BLaER1 treated with 17β-estradiol and CSF1 and Interleukin-3, amounts not matched to agents 10 nM and 100 nM (cell line): ENCODE measurements at regions not wholly inside any gene's neighbourhood (a gene's known extent, or its start where the extent isn't known, plus 50 kb on each side); places are given as distances from the start of the nearest gene placed in this dataset.
A peak's percentile ranks its signal among the peaks of the same experiment; 100 is the strongest.

Experiments used
- H3K27ac ChIP-seq, 11 experiments: shearing (Covaris generic); formaldehyde crosslinking; 2 replicates each; pipeline ENCODE4 v1.8.1; 2022
- H3K27me3 ChIP-seq, 11 experiments: shearing (Covaris generic); formaldehyde crosslinking; 2 replicates each; pipeline ENCODE4 v1.8.1; 2022
- H3K36me3 ChIP-seq, 11 experiments: shearing (Covaris generic); formaldehyde crosslinking; 2 replicates each; pipeline ENCODE4 v1.8.1; 2022
- H3K4me1 ChIP-seq, 10 experiments: shearing (Covaris generic); formaldehyde crosslinking; 2 replicates each; pipeline ENCODE4 v1.8.1; 2022
- H3K4me2 ChIP-seq, 11 experiments: shearing (Covaris generic); formaldehyde crosslinking; 2 replicates each; pipeline ENCODE4 v1.8.1; 2022
- H3K4me3 ChIP-seq, 10 experiments: shearing (Covaris generic); formaldehyde crosslinking; 2 replicates each; pipeline ENCODE4 v1.8.1; 2022
- H3K9ac ChIP-seq, 11 experiments: shearing (Covaris generic); formaldehyde crosslinking; 2 replicates each; pipeline ENCODE4 v1.8.1; 2022
- H3K9me3 ChIP-seq, 11 experiments: shearing (Covaris generic); formaldehyde crosslinking; replicated peaks in 1 of 11; 2 replicates each; pipeline ENCODE4 v1.8.1; 2022
- H4K20me1 ChIP-seq, 11 experiments: shearing (Covaris generic); formaldehyde crosslinking; 2 replicates each; pipeline ENCODE4 v1.8.1; 2022
- Cebpa-rat ChIP-seq, 11 experiments: shearing (Covaris generic); IDR thresholded peaks; 2 replicates each; pipeline ENCODE4 v1.8.1; 2022

DNA sequence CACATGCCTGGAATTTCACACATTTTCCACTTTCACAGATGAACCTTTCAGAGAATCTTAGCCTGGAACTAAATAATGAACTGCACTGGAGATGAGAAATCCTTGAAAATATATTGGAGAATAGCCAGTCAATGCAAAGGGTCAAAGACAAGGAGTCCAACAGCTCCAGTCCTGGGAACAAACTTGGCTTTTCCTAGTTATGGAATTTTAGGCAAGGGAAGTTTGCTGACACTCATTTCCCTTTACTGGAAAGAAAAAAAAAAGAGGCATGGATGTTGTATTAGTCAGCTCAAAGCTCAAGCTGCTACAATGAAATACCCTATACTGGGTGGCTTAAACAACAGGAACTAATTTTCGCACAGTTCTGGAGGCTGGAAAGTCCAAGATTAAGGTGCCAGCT, 690.8 kb upstream of the ARPP21 start:
- H3K27me3 ChIP-seq, result no peaks in the 10 kb centered on the region
- H4K20me1 ChIP-seq, result no peaks in the 10 kb centered on the region
- H3K4me1 ChIP-seq, result no peaks in the 10 kb centered on the region
- no peak overlapping the region for H3K4me3 ChIP-seq
- TF ChIP-seq Cebpa-rat (IDR thresholded peaks at IDR 0.05), result no peak
- H3K27ac ChIP-seq, result no peak overlapping the region
- H3K4me2 ChIP-seq, result no peak overlapping the region
- no peak overlapping the region for H3K9ac ChIP-seq
- no peaks in the 10 kb centered on the region for H3K36me3 ChIP-seq
- H3K9me3 ChIP-seq, result no peaks in the 10 kb centered on the region

- no peak overlapping the region for H3K27ac ChIP-seq
- H3K4me2 ChIP-seq, result no peak overlapping the region
- no peak for TF ChIP-seq Cebpa-rat (IDR thresholded peaks at IDR 0.05)
- no peaks in the 10 kb centered on the region for H3K27me3 ChIP-seq
- no peaks in the 10 kb centered on the region for H3K36me3 ChIP-seq
- H4K20me1 ChIP-seq, result no peaks in the 10 kb centered on the region
- H3K9ac ChIP-seq, result no peak overlapping the region
- H3K4me1 ChIP-seq, result peaks cover 7 to 20% (median 17%) of the 10 kb centered on the region in 10 experiments; a peak in 19 of 20 replicates
- H3K4me3 ChIP-seq, result no peak overlapping the region
- no peaks in the 10 kb centered on the region for H3K9me3 ChIP-seq
Observed at GRCh38 chr3:34955680-34956079, 683.6 kb upstream of the ARPP21 start.

- Histone ChIP-seq H3K36me3 (no peaks in the 10 kb centered on the region), H3K9ac (no peak overlapping the region), H3K27me3 (no peaks in the 10 kb centered on the region), H3K9me3 (no peaks in the 10 kb centered on the region), H3K4me2 (peak overlapping the region in 5 of 11 experiments; percentile 7 to 31 (median 21); a peak in 6 of 22 replicates), H3K27ac (no peak overlapping the region), H4K20me1 (no peaks in the 10 kb centered on the region), H3K4me1 (peaks cover 7 to 20% (median 17%) of the 10 kb centered on the region in 10 experiments; a peak in 19 of 20 replicates), H3K4me3 (no peak overlapping the region)
- no peak for TF ChIP-seq Cebpa-rat (IDR thresholded peaks at IDR 0.05)
Observed at GRCh38 chr3:34956511-34956910, 682.8 kb upstream of the ARPP21 start.

DNA sequence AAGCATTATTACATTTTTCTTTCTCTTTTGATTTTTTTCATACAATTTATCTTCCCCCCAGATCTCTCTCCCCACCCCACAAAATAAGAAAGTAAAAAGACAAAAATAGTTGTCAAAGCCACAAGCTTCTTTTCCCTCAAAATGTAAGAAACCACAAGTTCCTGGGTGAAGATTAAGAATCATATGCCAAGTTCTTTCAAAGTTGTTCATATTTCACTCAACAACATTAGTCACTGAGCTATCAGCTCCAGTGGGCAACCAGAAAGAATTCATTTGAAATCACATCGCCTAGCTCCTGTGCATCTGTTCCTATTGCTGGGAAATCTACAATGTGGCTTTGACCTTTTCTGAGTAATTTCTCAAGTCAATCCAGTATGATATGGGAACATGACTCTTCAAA, 681.6 kb upstream of the ARPP21 start:
- no peak overlapping the region for H3K9ac ChIP-seq
- no peaks in the 10 kb centered on the region for H3K27me3 ChIP-seq
- no peaks in the 10 kb centered on the region for H3K9me3 ChIP-seq
- no peaks in the 10 kb centered on the region for H4K20me1 ChIP-seq
- H3K4me3 ChIP-seq, result no peak overlapping the region
- no peak overlapping the region for H3K27ac ChIP-seq
- peaks cover 7 to 20% (median 17%) of the 10 kb centered on the region in 10 experiments; a peak in 19 of 20 replicates for H3K4me1 ChIP-seq
- TF ChIP-seq Cebpa-rat (IDR thresholded peaks at IDR 0.05), result no peak
- no peaks in the 10 kb centered on the region for H3K36me3 ChIP-seq
- H3K4me2 ChIP-seq, result peak overlapping the region; percentile 2 to 56 (median 30); a peak in 18 of 22 replicates

- no peaks in the 10 kb centered on the region for H3K36me3 ChIP-seq
- H3K27me3 ChIP-seq, result no peaks in the 10 kb centered on the region
- H4K20me1 ChIP-seq, result no peaks in the 10 kb centered on the region
- no peak overlapping the region for H3K27ac ChIP-seq
- no peaks in the 10 kb centered on the region for H3K9me3 ChIP-seq
- no peak overlapping the region for H3K4me3 ChIP-seq
- peaks cover 7 to 26% (median 10%) of the 10 kb centered on the region in 10 experiments; a peak in 15 of 20 replicates for H3K4me1 ChIP-seq
- no peak for TF ChIP-seq Cebpa-rat (IDR thresholded peaks at IDR 0.05)
- H3K4me2 ChIP-seq, result no peak overlapping the region
- H3K9ac ChIP-seq, result no peak overlapping the region
Observed at GRCh38 chr3:34969513-34969912, 669.8 kb upstream of the ARPP21 start.

- Histone ChIP-seq H3K36me3 (no peaks in the 10 kb centered on the region), H3K9me3 (peaks cover 7 to 23% (median 20%) of the 10 kb centered on the region in 11 experiments; a peak in 21 of 22 replicates), H3K9ac (no peak overlapping the region), H3K27me3 (no peaks in the 10 kb centered on the region), H3K27ac (no peak overlapping the region), H3K4me3 (no peak overlapping the region), H3K4me1 (peaks cover 7 to 26% (median 10%) of the 10 kb centered on the region in 10 experiments; a peak in 15 of 20 replicates), H4K20me1 (no peaks in the 10 kb centered on the region), H3K4me2 (peak overlapping the region in 10 of 11 experiments; percentile 23 to 72 (median 53); a peak in 16 of 22 replicates)
- TF ChIP-seq Cebpa-rat (IDR thresholded peaks at IDR 0.05), result no peak
Observed at GRCh38 chr3:34972481-34972880, 666.8 kb upstream of the ARPP21 start.

DNA sequence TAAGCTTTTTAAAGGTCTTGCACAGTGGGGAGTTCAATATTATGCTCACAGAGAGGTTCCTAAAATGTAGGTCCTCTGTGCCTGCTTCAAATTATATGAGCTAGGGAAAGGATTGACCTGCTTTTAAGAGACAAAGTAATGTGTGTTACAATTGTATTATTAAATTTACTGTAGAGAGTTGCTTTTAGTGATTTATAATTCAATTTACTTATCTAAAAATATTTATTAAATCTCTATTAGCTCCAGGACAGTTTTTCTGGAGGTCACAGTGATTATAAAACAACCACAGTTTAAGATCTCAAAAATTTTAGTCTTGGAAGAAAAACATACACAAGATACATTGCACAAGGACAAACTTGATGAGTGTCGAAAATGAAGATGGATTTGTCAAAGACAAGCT, 665.7 kb upstream of the ARPP21 start:
- H3K9me3 ChIP-seq, result peaks cover 7 to 28% (median 20%) of the 10 kb centered on the region in 11 experiments; a peak in 21 of 22 replicates
- no peak overlapping the region for H3K4me2 ChIP-seq
- H3K27ac ChIP-seq, result no peak overlapping the region
- TF ChIP-seq Cebpa-rat (IDR thresholded peaks at IDR 0.05), result no peak
- no peak overlapping the region for H3K9ac ChIP-seq
- H4K20me1 ChIP-seq, result no peaks in the 10 kb centered on the region
- H3K27me3 ChIP-seq, result no peaks in the 10 kb centered on the region
- H3K36me3 ChIP-seq, result no peaks in the 10 kb centered on the region
- H3K4me3 ChIP-seq, result no peak overlapping the region
- H3K4me1 ChIP-seq, result peaks cover 7 to 26% (median 10%) of the 10 kb centered on the region in 10 experiments; a peak in 15 of 20 replicates

GRCh38 chr3:34983631-34984030, 655.7 kb upstream of the ARPP21 start:
- no peak overlapping the region for H3K4me3 ChIP-seq
- H3K27ac ChIP-seq, result no peak overlapping the region
- H3K4me1 ChIP-seq, result no peaks in the 10 kb centered on the region
- no peaks in the 10 kb centered on the region for H3K27me3 ChIP-seq
- H3K4me2 ChIP-seq, result no peak overlapping the region
- H4K20me1 ChIP-seq, result no peaks in the 10 kb centered on the region
- no peaks in the 10 kb centered on the region for H3K36me3 ChIP-seq
- H3K9me3 ChIP-seq, result peaks cover 0 to 8% (median 6%) of the 10 kb centered on the region in 11 experiments; a peak in 13 of 22 replicates
- H3K9ac ChIP-seq, result no peak overlapping the region
- no peak for TF ChIP-seq Cebpa-rat (IDR thresholded peaks at IDR 0.05)

DNA sequence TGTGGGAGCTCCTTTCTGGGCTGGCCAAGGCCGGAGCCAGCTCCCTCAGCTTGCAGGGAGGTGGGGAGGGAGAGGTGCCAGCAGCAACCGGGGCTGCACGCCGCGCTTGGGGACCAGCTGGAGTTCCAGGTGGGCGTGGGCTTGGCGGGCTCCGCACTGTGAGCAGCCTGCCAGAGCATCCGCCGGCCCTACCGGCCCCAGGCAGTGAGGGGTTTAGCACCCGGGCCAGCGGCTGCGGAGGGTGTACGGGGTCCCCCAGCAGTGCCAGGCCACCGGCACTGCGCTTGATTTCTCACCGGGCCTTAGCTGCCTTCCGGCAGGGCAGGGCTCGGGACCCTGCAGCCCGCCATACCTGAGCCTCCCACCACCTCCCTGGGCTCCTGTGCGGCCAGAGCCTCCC, 651.0 kb upstream of the ARPP21 start:
- Histone ChIP-seq H3K9me3 (peaks cover 5 to 25% (median 16%) of the 10 kb centered on the region in 11 experiments; a peak in 15 of 22 replicates), H3K27ac (no peak overlapping the region), H3K27me3 (no peaks in the 10 kb centered on the region), H3K36me3 (no peaks in the 10 kb centered on the region), H3K4me1 (no peaks in the 10 kb centered on the region), H3K4me3 (no peak overlapping the region), H3K9ac (no peak overlapping the region), H3K4me2 (no peak overlapping the region), H4K20me1 (no peaks in the 10 kb centered on the region)
- TF ChIP-seq Cebpa-rat (IDR thresholded peaks at IDR 0.05), result no peak

- Histone ChIP-seq H3K27ac (no peak overlapping the region), H3K4me3 (no peak overlapping the region)
Observed at GRCh38 chr3:34995796-34996430, 643.4 kb upstream of the ARPP21 start.

More at GRCh38 chr3:34995796-34996430, 643.4 kb upstream of the ARPP21 start:
- H3K4me2 ChIP-seq, result no peak overlapping the region
- no peak for TF ChIP-seq Cebpa-rat (IDR thresholded peaks at IDR 0.05)
- H3K27me3 ChIP-seq, result no peaks in the 10 kb centered on the region
- no peak overlapping the region for H3K9ac ChIP-seq
- no peaks in the 10 kb centered on the region for H3K9me3 ChIP-seq
- no peaks in the 10 kb centered on the region for H3K4me1 ChIP-seq
- no peaks in the 10 kb centered on the region for H3K36me3 ChIP-seq
- H4K20me1 ChIP-seq, result no peaks in the 10 kb centered on the region
